HepG2 (cell line): ENCODE measurements at regions not wholly inside any gene's neighbourhood (a gene's known extent, or its start where the extent isn't known, plus 50 kb on each side); places are given as distances from the start of the nearest gene placed in this dataset.

Experiments used
- CEBPG ChIP-seq: IDR thresholded peaks from 2 replicates; pipeline ENCODE4 v1.6.1; 2016
- HMG20A ChIP-seq: IDR thresholded peaks from 2 replicates; pipeline ENCODE4 v1.6.1; 2016; ENCODE audit warnings: borderline replicate concordance
- NR2F1 ChIP-seq, 2 experiments: fragments of 450-650 bp in 1 of 2; formaldehyde crosslinking in 1 of 2; IDR thresholded peaks; 2 replicates each; pipeline versions ENCODE4 v1.5.0 to v1.6.1; 2016 to 2020; ENCODE audit warnings: mild to moderate bottlenecking in 1 of 2, missing compliant biosample characterization in 1 of 2, missing genetic modification reagents in 1 of 2, moderate library complexity in 1 of 2
- TAF15 ChIP-seq: fragments of 200-400 bp; formaldehyde crosslinking; IDR thresholded peaks from one replicate; pipeline ENCODE4 v1.6.1; 2018; ENCODE audit warnings: mild to moderate bottlenecking, low read depth, low read length; ENCODE audit not compliant: poor library complexity, severe bottlenecking
- YY1 ChIP-seq: IDR thresholded peaks from 2 replicates; pipeline ENCODE4 v1.6.1; 2011; ENCODE audit warnings: low read length, low read depth, moderate library complexity, mild to moderate bottlenecking; ENCODE audit not compliant: insufficient read depth, insufficient replicate concordance
- ZSCAN21 ChIP-seq: sonication (generic); formaldehyde crosslinking; IDR thresholded peaks from 2 replicates; pipeline ENCODE4 v1.8.0; 2022; ENCODE audit warnings: mild to moderate bottlenecking, missing genetic modification reagents, moderate library complexity, borderline replicate concordance
- TF ChIP-seq, protein P1 (sequence below): sonication (generic); formaldehyde crosslinking; IDR thresholded peaks from 2 replicates; pipeline ENCODE4 v1.5.0; 2020; ENCODE audit warnings: mild to moderate bottlenecking, missing genetic modification reagents, borderline replicate concordance
- TF ChIP-seq, protein P2 (sequence below), 2 experiments: fragments of 450-650 bp in 1 of 2; sonication (generic) in 1 of 2; formaldehyde crosslinking in 1 of 2; IDR thresholded peaks; 2 replicates each; pipeline versions ENCODE4 v1.6.1 to v1.8.0; 2016 to 2022; ENCODE audit warnings: antibody characterized with exemption in 1 of 2, mild to moderate bottlenecking in 1 of 2, missing genetic modification reagents in 1 of 2

- TF ChIP-seq, protein P1, sequence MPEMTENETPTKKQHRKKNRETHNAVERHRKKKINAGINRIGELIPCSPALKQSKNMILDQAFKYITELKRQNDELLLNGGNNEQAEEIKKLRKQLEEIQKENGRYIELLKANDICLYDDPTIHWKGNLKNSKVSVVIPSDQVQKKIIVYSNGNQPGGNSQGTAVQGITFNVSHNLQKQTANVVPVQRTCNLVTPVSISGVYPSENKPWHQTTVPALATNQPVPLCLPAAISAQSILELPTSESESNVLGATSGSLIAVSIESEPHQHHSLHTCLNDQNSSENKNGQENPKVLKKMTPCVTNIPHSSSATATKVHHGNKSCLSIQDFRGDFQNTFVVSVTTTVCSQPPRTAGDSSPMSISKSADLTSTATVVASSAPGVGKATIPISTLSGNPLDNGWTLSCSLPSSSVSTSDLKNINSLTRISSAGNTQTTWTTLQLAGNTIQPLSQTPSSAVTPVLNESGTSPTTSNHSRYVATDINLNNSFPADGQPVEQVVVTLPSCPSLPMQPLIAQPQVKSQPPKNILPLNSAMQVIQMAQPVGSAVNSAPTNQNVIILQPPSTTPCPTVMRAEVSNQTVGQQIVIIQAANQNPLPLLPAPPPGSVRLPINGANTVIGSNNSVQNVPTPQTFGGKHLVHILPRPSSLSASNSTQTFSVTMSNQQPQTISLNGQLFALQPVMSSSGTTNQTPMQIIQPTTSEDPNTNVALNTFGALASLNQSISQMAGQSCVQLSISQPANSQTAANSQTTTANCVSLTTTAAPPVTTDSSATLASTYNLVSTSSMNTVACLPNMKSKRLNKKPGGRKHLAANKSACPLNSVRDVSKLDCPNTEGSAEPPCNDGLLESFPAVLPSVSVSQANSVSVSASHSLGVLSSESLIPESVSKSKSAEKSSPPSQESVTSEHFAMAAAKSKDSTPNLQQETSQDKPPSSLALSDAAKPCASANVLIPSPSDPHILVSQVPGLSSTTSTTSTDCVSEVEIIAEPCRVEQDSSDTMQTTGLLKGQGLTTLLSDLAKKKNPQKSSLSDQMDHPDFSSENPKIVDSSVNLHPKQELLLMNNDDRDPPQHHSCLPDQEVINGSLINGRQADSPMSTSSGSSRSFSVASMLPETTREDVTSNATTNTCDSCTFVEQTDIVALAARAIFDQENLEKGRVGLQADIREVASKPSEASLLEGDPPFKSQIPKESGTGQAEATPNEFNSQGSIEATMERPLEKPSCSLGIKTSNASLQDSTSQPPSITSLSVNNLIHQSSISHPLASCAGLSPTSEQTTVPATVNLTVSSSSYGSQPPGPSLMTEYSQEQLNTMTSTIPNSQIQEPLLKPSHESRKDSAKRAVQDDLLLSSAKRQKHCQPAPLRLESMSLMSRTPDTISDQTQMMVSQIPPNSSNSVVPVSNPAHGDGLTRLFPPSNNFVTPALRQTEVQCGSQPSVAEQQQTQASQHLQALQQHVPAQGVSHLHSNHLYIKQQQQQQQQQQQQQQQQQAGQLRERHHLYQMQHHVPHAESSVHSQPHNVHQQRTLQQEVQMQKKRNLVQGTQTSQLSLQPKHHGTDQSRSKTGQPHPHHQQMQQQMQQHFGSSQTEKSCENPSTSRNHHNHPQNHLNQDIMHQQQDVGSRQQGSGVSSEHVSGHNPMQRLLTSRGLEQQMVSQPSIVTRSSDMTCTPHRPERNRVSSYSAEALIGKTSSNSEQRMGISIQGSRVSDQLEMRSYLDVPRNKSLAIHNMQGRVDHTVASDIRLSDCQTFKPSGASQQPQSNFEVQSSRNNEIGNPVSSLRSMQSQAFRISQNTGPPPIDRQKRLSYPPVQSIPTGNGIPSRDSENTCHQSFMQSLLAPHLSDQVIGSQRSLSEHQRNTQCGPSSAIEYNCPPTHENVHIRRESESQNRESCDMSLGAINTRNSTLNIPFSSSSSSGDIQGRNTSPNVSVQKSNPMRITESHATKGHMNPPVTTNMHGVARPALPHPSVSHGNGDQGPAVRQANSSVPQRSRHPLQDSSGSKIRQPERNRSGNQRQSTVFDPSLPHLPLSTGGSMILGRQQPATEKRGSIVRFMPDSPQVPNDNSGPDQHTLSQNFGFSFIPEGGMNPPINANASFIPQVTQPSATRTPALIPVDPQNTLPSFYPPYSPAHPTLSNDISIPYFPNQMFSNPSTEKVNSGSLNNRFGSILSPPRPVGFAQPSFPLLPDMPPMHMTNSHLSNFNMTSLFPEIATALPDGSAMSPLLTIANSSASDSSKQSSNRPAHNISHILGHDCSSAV (CRISPR knock-in tag), result no peak
- no peak for TF ChIP-seq YY1
- TF ChIP-seq, protein P2, sequence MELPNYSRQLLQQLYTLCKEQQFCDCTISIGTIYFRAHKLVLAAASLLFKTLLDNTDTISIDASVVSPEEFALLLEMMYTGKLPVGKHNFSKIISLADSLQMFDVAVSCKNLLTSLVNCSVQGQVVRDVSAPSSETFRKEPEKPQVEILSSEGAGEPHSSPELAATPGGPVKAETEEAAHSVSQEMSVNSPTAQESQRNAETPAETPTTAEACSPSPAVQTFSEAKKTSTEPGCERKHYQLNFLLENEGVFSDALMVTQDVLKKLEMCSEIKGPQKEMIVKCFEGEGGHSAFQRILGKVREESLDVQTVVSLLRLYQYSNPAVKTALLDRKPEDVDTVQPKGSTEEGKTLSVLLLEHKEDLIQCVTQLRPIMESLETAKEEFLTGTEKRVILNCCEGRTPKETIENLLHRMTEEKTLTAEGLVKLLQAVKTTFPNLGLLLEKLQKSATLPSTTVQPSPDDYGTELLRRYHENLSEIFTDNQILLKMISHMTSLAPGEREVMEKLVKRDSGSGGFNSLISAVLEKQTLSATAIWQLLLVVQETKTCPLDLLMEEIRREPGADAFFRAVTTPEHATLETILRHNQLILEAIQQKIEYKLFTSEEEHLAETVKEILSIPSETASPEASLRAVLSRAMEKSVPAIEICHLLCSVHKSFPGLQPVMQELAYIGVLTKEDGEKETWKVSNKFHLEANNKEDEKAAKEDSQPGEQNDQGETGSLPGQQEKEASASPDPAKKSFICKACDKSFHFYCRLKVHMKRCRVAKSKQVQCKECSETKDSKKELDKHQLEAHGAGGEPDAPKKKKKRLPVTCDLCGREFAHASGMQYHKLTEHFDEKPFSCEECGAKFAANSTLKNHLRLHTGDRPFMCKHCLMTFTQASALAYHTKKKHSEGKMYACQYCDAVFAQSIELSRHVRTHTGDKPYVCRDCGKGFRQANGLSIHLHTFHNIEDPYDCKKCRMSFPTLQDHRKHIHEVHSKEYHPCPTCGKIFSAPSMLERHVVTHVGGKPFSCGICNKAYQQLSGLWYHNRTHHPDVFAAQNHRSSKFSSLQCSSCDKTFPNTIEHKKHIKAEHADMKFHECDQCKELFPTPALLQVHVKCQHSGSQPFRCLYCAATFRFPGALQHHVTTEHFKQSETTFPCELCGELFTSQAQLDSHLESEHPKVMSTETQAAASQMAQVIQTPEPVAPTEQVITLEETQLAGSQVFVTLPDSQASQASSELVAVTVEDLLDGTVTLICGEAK (IDR thresholded peaks at IDR 0.05), result no peak
- TF ChIP-seq, protein P2 (CRISPR knock-in tag; IDR thresholded peaks at IDR 0.05), result peak; percentile 48; the same call in 1 of the 2 replicates
- TF ChIP-seq HMG20A (CRISPR knock-in tag), result no peak
- no peak for TF ChIP-seq TAF15
- no peak for TF ChIP-seq NR2F1 (CRISPR knock-in tag; IDR thresholded peaks at IDR 0.05)
- TF ChIP-seq CEBPG (CRISPR knock-in tag), result no peak
- no peak for TF ChIP-seq ZSCAN21 (CRISPR knock-in tag)
Measured at GRCh38 chr6:26251354-26252076, 113.5 kb upstream of the BTN3A2 start (continued).
